Smooth muscle cell of the brain vasculature (primary cell): ENCODE measurements at regions not wholly inside any gene's neighbourhood (a gene's known extent, or its start where the extent isn't known, plus 50 kb on each side); places are given as distances from the start of the nearest gene placed in this dataset.
"Not testable (repeated sequence)": the region's sequence is repeated elsewhere in the genome, so short reads cannot be mapped to it uniquely, and the experiment has no call there.

Experiments used
- DNase-seq: peaks from one replicate; pipeline ENCODE4 v3.0.0-alpha.2; 2012; ENCODE audit warnings: low read depth, low spot score

- DNase-seq = no peak
Observed at GRCh38 chr5:176747670-176748072, 62.7 kb upstream of the UNC5A start.

GRCh38 chr5:176748073-176748966 is 62.0 kb upstream of the UNC5A start:
- no peak for DNase-seq

- DNase-seq = no peak
Observed at GRCh38 chr5:176748967-176749935, 61.1 kb upstream of the UNC5A start.

GRCh38 chr5:176750144-176750543 is 60.2 kb upstream of the UNC5A start:
- no peak for DNase-seq

- DNase-seq = no peak
Observed at GRCh38 chr5:176754376-176754973, 55.9 kb upstream of the UNC5A start.

GRCh38 chr5:176755593-176755992 is 54.8 kb upstream of the UNC5A start:
- DNase-seq = not testable (repeated sequence)

- DNase-seq = not testable (repeated sequence)
Observed at GRCh38 chr5:176757569-176757968, 52.8 kb upstream of the UNC5A start.
